Left ventricle myocardium inferior (tissue), 1 donor: ENCODE measurements at regions not wholly inside any gene's neighbourhood (a gene's known extent, or its start where the extent isn't known, plus 50 kb on each side); places are given as distances from the start of the nearest gene placed in this dataset.

Experiments used
- DNase-seq: peaks from one replicate; pipeline ENCODE4 v3.0.0-alpha.2; 2020
- H3K27ac ChIP-seq: fragments of 200-600 bp; replicated peaks from 2 replicates; pipeline ENCODE4 v1.8.0; 2021
- H3K27me3 ChIP-seq: fragments of 200-600 bp; 2 replicates; pipeline ENCODE4 v1.8.0; 2021; ENCODE audit warnings: low read depth
- H3K36me3 ChIP-seq: fragments of 200-600 bp; 2 replicates; pipeline ENCODE4 v1.8.0; 2021
- H3K4me1 ChIP-seq: fragments of 200-600 bp; 2 replicates; pipeline ENCODE4 v1.8.0; 2021
- H3K4me3 ChIP-seq: fragments of 200-600 bp; 2 replicates; pipeline ENCODE4 v1.8.0; 2021; ENCODE audit warnings: mild to moderate bottlenecking, moderate library complexity
- H3K9me3 ChIP-seq: fragments of 200-600 bp; replicated peaks from 2 replicates; pipeline ENCODE4 v1.8.0; 2021
- CTCF ChIP-seq: fragments of 200-600 bp; IDR thresholded peaks from 2 replicates; pipeline ENCODE4 v1.8.0; 2021; ENCODE audit warnings: antibody characterized with exemption, mild to moderate bottlenecking, borderline replicate concordance
- intact Hi-C: fragments of 100-400 bp; cut with micrococcal nuclease; formaldehyde crosslinking; loops from one replicate; pipeline ENCODE4 v1.11.0; 2022
- donor health status: DM: no; HTN: yes; CAD: no; lungs with severe emphysema.

GRCh38 chr1:228914700-228915099 lies 179.4 kb downstream of the RHOU start:
- no peak for DNase-seq
- no peaks in the 10 kb centered on the region for H3K36me3 ChIP-seq
- H3K27me3 ChIP-seq: no peaks in the 10 kb centered on the region
- intact Hi-C loops: no loop called here
- H3K4me1 ChIP-seq: peaks cover 9% of the 10 kb centered on the region
- no peak overlapping the region for H3K4me3 ChIP-seq
- H3K9me3 ChIP-seq: peaks cover 3% of the 10 kb centered on the region
- H3K27ac ChIP-seq: no peak overlapping the region
- TF ChIP-seq CTCF: no peak

GRCh38 chr1:228917342-228917741 lies 182.1 kb downstream of the RHOU start:
- Histone ChIP-seq H3K27me3 (no peaks in the 10 kb centered on the region), H3K36me3 (no peaks in the 10 kb centered on the region), H3K9me3 (peaks cover 3% of the 10 kb centered on the region), H3K4me3 (no peak overlapping the region), H3K4me1 (peaks cover 9% of the 10 kb centered on the region), H3K27ac (no peak overlapping the region)
- intact Hi-C loops: no loop called here
- no peak for TF ChIP-seq CTCF
- DNase-seq: no peak

GRCh38 chr1:228917755-228918154 lies 182.5 kb downstream of the RHOU start:
- TF ChIP-seq CTCF: no peak
- Histone ChIP-seq H3K4me1 (peaks cover 9% of the 10 kb centered on the region), H3K27ac (no peak overlapping the region), H3K4me3 (no peak overlapping the region), H3K27me3 (no peaks in the 10 kb centered on the region), H3K9me3 (peaks cover 3% of the 10 kb centered on the region), H3K36me3 (no peaks in the 10 kb centered on the region)
- DNase-seq: no peak
- intact Hi-C loops: no loop called here

GRCh38 chr1:228918335-228918734 lies 183.1 kb downstream of the RHOU start:
- no peak for TF ChIP-seq CTCF
- intact Hi-C loops: no loop called here
- no peaks in the 10 kb centered on the region for H3K27me3 ChIP-seq
- H3K36me3 ChIP-seq: no peaks in the 10 kb centered on the region
- DNase-seq: no peak
- peaks cover 3% of the 10 kb centered on the region for H3K9me3 ChIP-seq
- H3K27ac ChIP-seq: no peak overlapping the region
- H3K4me1 ChIP-seq: peaks cover 9% of the 10 kb centered on the region
- H3K4me3 ChIP-seq: no peak overlapping the region

- H3K9me3 ChIP-seq: peaks cover 3% of the 10 kb centered on the region
- H3K4me3 ChIP-seq: no peak overlapping the region
- no peaks in the 10 kb centered on the region for H3K36me3 ChIP-seq
- TF ChIP-seq CTCF: no peak
- peaks cover 9% of the 10 kb centered on the region for H3K4me1 ChIP-seq
- no peak overlapping the region for H3K27ac ChIP-seq
- no peaks in the 10 kb centered on the region for H3K27me3 ChIP-seq
- intact Hi-C loops: no loop called here
- no peak for DNase-seq
These were observed 184.6 kb downstream of the RHOU start for GRCh38 chr1:228919914-228920313.

GRCh38 chr1:228920831-228921230 lies 185.6 kb downstream of the RHOU start:
- DNase-seq: no peak
- Histone ChIP-seq H3K9me3 (peaks cover 3% of the 10 kb centered on the region), H3K4me3 (no peak overlapping the region), H3K36me3 (no peaks in the 10 kb centered on the region), H3K4me1 (peaks cover 9% of the 10 kb centered on the region), H3K27me3 (no peaks in the 10 kb centered on the region), H3K27ac (no peak overlapping the region)
- TF ChIP-seq CTCF: no peak
- intact Hi-C loops: no loop called here
